Body of pancreas (tissue), 4 donors: ENCODE measurements at regions not wholly inside any gene's neighbourhood (a gene's known extent, or its start where the extent isn't known, plus 50 kb on each side); places are given as distances from the start of the nearest gene placed in this dataset.

Experiments
- ATAC-seq: fragments of 150-250 bp; one replicate; pipeline ENCODE4 v1.9.1; 2016
- DNase-seq, 4 donors: peaks; one replicate each; pipeline ENCODE4 v3.0.0-alpha.2; 2019
- H3K27ac ChIP-seq, 4 donors: fragments of 200-600 bp; sonication (generic); 1 replicate in 3 of 4; 2 replicates in 1 of 4; pipeline versions ENCODE4 v1.5.1 to v1.6.1; 2016 to 2019; ENCODE audit warnings: mild to moderate bottlenecking in 1 of 4, mixed read lengths in 1 of 4, moderate library complexity in 1 of 4
- H3K27me3 ChIP-seq, 2 donors: fragments of 200-600 bp; sonication (generic); one replicate each; pipeline ENCODE4 v1.6.0; 2016; ENCODE audit warnings: mild to moderate bottlenecking in 1 of 2
- H3K36me3 ChIP-seq, 2 donors: fragments of 200-600 bp; sonication (generic); replicated peaks in 1 of 2; 2 replicates each; pipeline ENCODE4 v1.5.1; 2016; ENCODE audit warnings: low read depth in 2 of 2; ENCODE audit not compliant: insufficient read depth in 1 of 2
- H3K4me1 ChIP-seq: fragments of 200-600 bp; sonication (generic); one replicate; pipeline ENCODE4 v1.6.0; 2016
- H3K4me3 ChIP-seq, 2 donors: fragments of 200-600 bp; sonication (generic); 1 replicate in 1 of 2; 2 replicates in 1 of 2; pipeline ENCODE4 v1.5.1; 2016 to 2019
- H3K9me3 ChIP-seq, 3 donors: fragments of 200-600 bp; sonication (generic); 1 replicate in 2 of 3; 2 replicates in 1 of 3; pipeline ENCODE4 v1.5.1; 2016
- CTCF ChIP-seq, 7 experiments: fragments of 450-650 bp in 4 of 7; fragments of 200-600 bp in 3 of 7; sonication (generic) in 3 of 7; IDR thresholded peaks; one replicate each; pipeline ENCODE4 v1.5.1; 2016 to 2019; ENCODE audit warnings: antibody characterized with exemption in 7 of 7
- POLR2A ChIP-seq, 3 donors: fragments of 450-650 bp; IDR thresholded peaks; one replicate each; pipeline ENCODE4 v1.6.1; 2016; ENCODE audit warnings: antibody characterized with exemption in 3 of 3, mild to moderate bottlenecking in 2 of 3
- WGBS, 2 donors: methylation state at CpG; one replicate each; pipeline ENCODE4 v1.1.5; 2017; 5-methylcytosine and 5-hydroxymethylcytosine counted together
- intact Hi-C: fragments of 100-400 bp; cut with DNase I; formaldehyde crosslinking; loops from one replicate; pipeline ENCODE4 v1.15.1; 2023

GRCh38 chr15:38665586-38666305 lies 101.1 kb upstream of the RASGRP1 start:
- no peak overlapping the region for H3K27ac ChIP-seq
- no peak for TF ChIP-seq POLR2A (IDR thresholded peaks at IDR 0.05)
- no peak for TF ChIP-seq CTCF (IDR thresholded peaks at IDR 0.05)
- WGBS, 2 donors: 73 to 77% methylated on average over 3 of the region's 3 CpGs

GRCh38 chr15:38666865-38667510 lies 102.4 kb upstream of the RASGRP1 start:
- Histone ChIP-seq H3K4me3 (no peak overlapping the region), H3K27me3 (no peaks in the 10 kb centered on the region), H3K36me3 (no peaks in the 10 kb centered on the region), H3K4me1 (no peaks in the 10 kb centered on the region), H3K9me3 (no peaks in the 10 kb centered on the region), H3K27ac (no peak overlapping the region)
- DNase-seq (no peak), ATAC-seq (no peak)
- intact Hi-C loops: no loop called here
- TF ChIP-seq CTCF (IDR thresholded peaks at IDR 0.05) (no peak), POLR2A (IDR thresholded peaks at IDR 0.05) (no peak)
- 23 to 28% methylated on average over 4 of the region's 4 CpGs for WGBS, 2 donors

More at GRCh38 chr15:38665586-38666305, 101.1 kb upstream of the RASGRP1 start:
- Histone ChIP-seq H3K4me3 (no peak overlapping the region), H3K36me3 (no peaks in the 10 kb centered on the region), H3K4me1 (no peaks in the 10 kb centered on the region), H3K27me3 (no peaks in the 10 kb centered on the region), H3K9me3 (no peaks in the 10 kb centered on the region)
- ATAC-seq (no peak), DNase-seq (no peak)
- intact Hi-C loops: no loop called here

- Histone ChIP-seq H3K27ac (no peak overlapping the region), H3K4me3 (no peak overlapping the region), H3K27me3 (no peaks in the 10 kb centered on the region), H3K9me3 (no peaks in the 10 kb centered on the region), H3K4me1 (no peaks in the 10 kb centered on the region), H3K36me3 (no peaks in the 10 kb centered on the region)
- ATAC-seq: no peak
- intact Hi-C loops: no loop called here
- TF ChIP-seq POLR2A (IDR thresholded peaks at IDR 0.05) (no peak), CTCF (IDR thresholded peaks at IDR 0.05) (no peak)
- 77 to 84% methylated on average over 5 of the region's 5 CpGs for WGBS, 2 donors
- DNase-seq: no peak
Observed at GRCh38 chr15:38667890-38668850, 103.6 kb upstream of the RASGRP1 start.

GRCh38 chr15:38668898-38669391 lies 104.3 kb upstream of the RASGRP1 start:
- DNase-seq (no peak), ATAC-seq (no peak)
- intact Hi-C loops: no loop called here
- Histone ChIP-seq H3K4me1 (no peaks in the 10 kb centered on the region), H3K27ac (no peak overlapping the region), H3K36me3 (no peaks in the 10 kb centered on the region), H3K9me3 (no peaks in the 10 kb centered on the region), H3K4me3 (no peak overlapping the region), H3K27me3 (no peaks in the 10 kb centered on the region)
- WGBS, 2 donors: 43 to 45% methylated on average over 8 of the region's 8 CpGs
- no peak for TF ChIP-seq POLR2A (IDR thresholded peaks at IDR 0.05)
- no peak for TF ChIP-seq CTCF (IDR thresholded peaks at IDR 0.05)
